Colon (tissue), 2 donors: ENCODE measurements at regions not wholly inside any gene's neighbourhood (a gene's known extent, or its start where the extent isn't known, plus 50 kb on each side); places are given as distances from the start of the nearest gene placed in this dataset.

Source experiments
- FAIRE-seq: peaks from 2 replicates; lab custom pipeline; 2012; peaks lifted over from hg19 to GRCh38; lab: Jason Lieb, UNC
- donor health status: control.
- donor health status: control.

- no peak for FAIRE-seq
Measured at GRCh38 chr12:18899678-18900317, 161.9 kb downstream of the CAPZA3 start.

- no peak for FAIRE-seq
Measured at GRCh38 chr12:18905134-18905533, 167.2 kb downstream of the CAPZA3 start.

GRCh38 chr12:18906395-18906794, 168.5 kb downstream of the CAPZA3 start:
- no peak for FAIRE-seq

- FAIRE-seq: no peak
Measured at GRCh38 chr12:18907127-18907526, 169.2 kb downstream of the CAPZA3 start.

- FAIRE-seq: no peak
Measured at GRCh38 chr12:18907728-18908127, 169.8 kb downstream of the CAPZA3 start.

- no peak for FAIRE-seq
Measured at GRCh38 chr12:18908191-18908590, 170.3 kb downstream of the CAPZA3 start.

GRCh38 chr12:18919871-18920511, 182.1 kb downstream of the CAPZA3 start:
- FAIRE-seq: no peak

- FAIRE-seq: no peak
Measured at GRCh38 chr12:18922851-18923250, 184.9 kb downstream of the CAPZA3 start.

GRCh38 chr12:18923721-18924120, 185.8 kb downstream of the CAPZA3 start:
- no peak for FAIRE-seq

GRCh38 chr12:18926188-18926587, 188.3 kb downstream of the CAPZA3 start:
- no peak for FAIRE-seq

GRCh38 chr12:18932211-18932610, 194.3 kb downstream of the CAPZA3 start:
- no peak for FAIRE-seq

GRCh38 chr12:18932715-18933114, 194.8 kb downstream of the CAPZA3 start:
- no peak for FAIRE-seq

GRCh38 chr12:18935371-18935965, 194.1 kb upstream of the PLEKHA5 start:
- FAIRE-seq: no peak

- no peak for FAIRE-seq
Measured at GRCh38 chr12:18939051-18939450, 190.5 kb upstream of the PLEKHA5 start.

- no peak for FAIRE-seq
Measured at GRCh38 chr12:18942669-18943068, 186.9 kb upstream of the PLEKHA5 start.

- no peak for FAIRE-seq
Measured at GRCh38 chr12:18943200-18943599, 186.3 kb upstream of the PLEKHA5 start.

GRCh38 chr12:18946106-18946505, 183.4 kb upstream of the PLEKHA5 start:
- FAIRE-seq: no peak

GRCh38 chr12:18951218-18951617, 178.3 kb upstream of the PLEKHA5 start:
- FAIRE-seq: no peak

- no peak for FAIRE-seq
Measured at GRCh38 chr12:18953505-18953904, 176.0 kb upstream of the PLEKHA5 start.

GRCh38 chr12:18955594-18955993, 173.9 kb upstream of the PLEKHA5 start:
- no peak for FAIRE-seq

GRCh38 chr12:18965203-18965602, 164.3 kb upstream of the PLEKHA5 start:
- no peak for FAIRE-seq

- FAIRE-seq: no peak
Measured at GRCh38 chr12:18966954-18967353, 162.6 kb upstream of the PLEKHA5 start.

GRCh38 chr12:18967814-18968213, 161.7 kb upstream of the PLEKHA5 start:
- FAIRE-seq: no peak

- no peak for FAIRE-seq
Measured at GRCh38 chr12:18969512-18969911, 160.0 kb upstream of the PLEKHA5 start.
